ENCODE measurements at regions not wholly inside any gene's neighbourhood (a gene's known extent, or its start where the extent isn't known, plus 50 kb on each side); places are given as distances from the start of the nearest gene placed in this dataset.

- BruUV-seq (replicated peaks) = no TSS peak
- Histone ChIP-seq H3K4me1 (ENCODE audit: insufficient read depth, low read length) (no peaks in the 10 kb centered on the region), H3K27me3 (ENCODE audit: control insufficient read depth in 1 of 2, insufficient read depth in 2 of 2, low read length in 2 of 2) (no peaks in the 10 kb centered on the region)
Observed at GRCh38 chr14:59038746-59039145, 149.7 kb upstream of the DAAM1 start.

GRCh38 chr14:59041308-59041707 lies 147.2 kb upstream of the DAAM1 start:
- peak; percentile 41; the same call in 1 of the 2 replicates for TF ChIP-seq CREB1 (IDR thresholded peaks at IDR 0.05)
- no peak for TF ChIP-seq CREB1 (CRISPR knock-in tag; IDR thresholded peaks at IDR 0.05)
- peak; percentile 86 for TF ChIP-seq ATF7 (IDR thresholded peaks at IDR 0.05)
- no peak for TF ChIP-seq ATF7 (CRISPR knock-in tag; IDR thresholded peaks at IDR 0.05)
- no peak for TF ChIP-seq ZNF816 (CRISPR knock-in tag; IDR thresholded peaks at IDR 0.05; ENCODE audit: borderline replicate concordance)
- TF ChIP-seq ZNF724P (CRISPR knock-in tag; IDR thresholded peaks at IDR 0.05; ENCODE audit: borderline replicate concordance) = no peak
- Histone ChIP-seq H3K36me3 (replicated peaks in 1 of 2; ENCODE audit: control insufficient read depth in 1 of 2, insufficient read depth in 2 of 2, low read length in 2 of 2) (no peaks in the 10 kb centered on the region), H3K79me2 (ENCODE audit: insufficient read depth, low read length) (no peaks in the 10 kb centered on the region), H4K20me1 (ENCODE audit: insufficient read depth, low read length) (no peaks in the 10 kb centered on the region), H3K27ac (ENCODE audit: extremely low read length, insufficient read depth, low read length) (no peak overlapping the region), H3K4me2 (ENCODE audit: low read depth, low read length) (no peak overlapping the region), H3K4me1 (ENCODE audit: insufficient read depth, low read length) (no peaks in the 10 kb centered on the region), H3K9ac (ENCODE audit: insufficient read depth, low read depth, low read length) (no peak overlapping the region), H3K4me3 (replicated peaks in 1 of 3; ENCODE audit: insufficient read depth in 1 of 3, low read depth in 2 of 3, low read length in 3 of 3) (no peak overlapping the region), H3K9me3 (ENCODE audit: low read length) (no peaks in the 10 kb centered on the region), H3K27me3 (ENCODE audit: control insufficient read depth in 1 of 2, insufficient read depth in 2 of 2, low read length in 2 of 2) (no peaks in the 10 kb centered on the region), H2AFZ (ENCODE audit: low read length) (no peak overlapping the region)
- CTCF ChIA-PET (ENCODE audit: low intra/inter-chr PET ratio, low total read pairs) = no interaction called here
- ATAC-seq (no peak), DNase-seq (ENCODE audit: low spot score) (no peak), FAIRE-seq (no peak)
- POLR2A ChIA-PET = no interaction called here
- in situ Hi-C loops (cut with HindIII; ENCODE audit: extremely low pct_ligation_motif_present, low pct_unique_long_range_greater_than_20kb) (no loop called here), intact Hi-C loops (cut with micrococcal nuclease; ENCODE audit: unreplicated experiment) (no loop called here)
- WGBS (ENCODE audit: low lambda C conversion rate) = 3% methylated on average over 3 of the region's 3 CpGs
- BruUV-seq (replicated peaks) = no TSS peak

More at GRCh38 chr14:59038746-59039145, 149.7 kb upstream of the DAAM1 start:
- Histone ChIP-seq H3K4me3 (replicated peaks in 1 of 3; ENCODE audit: insufficient read depth in 1 of 3, low read depth in 2 of 3, low read length in 3 of 3) (no peak overlapping the region), H3K79me2 (ENCODE audit: insufficient read depth, low read length) (no peaks in the 10 kb centered on the region), H2AFZ (ENCODE audit: low read length) (no peak overlapping the region), H3K9me3 (ENCODE audit: low read length) (no peaks in the 10 kb centered on the region), H4K20me1 (ENCODE audit: insufficient read depth, low read length) (no peaks in the 10 kb centered on the region), H3K27ac (ENCODE audit: extremely low read length, insufficient read depth, low read length) (no peak overlapping the region), H3K4me2 (ENCODE audit: low read depth, low read length) (no peak overlapping the region), H3K36me3 (replicated peaks in 1 of 2; ENCODE audit: control insufficient read depth in 1 of 2, insufficient read depth in 2 of 2, low read length in 2 of 2) (no peaks in the 10 kb centered on the region), H3K9ac (ENCODE audit: insufficient read depth, low read depth, low read length) (no peak overlapping the region)
- ChIA-PET POLR2A (no interaction called here), CTCF (ENCODE audit: low intra/inter-chr PET ratio, low total read pairs) (no interaction called here)
- no peak for ATAC-seq
- in situ Hi-C loops (cut with HindIII; ENCODE audit: extremely low pct_ligation_motif_present, low pct_unique_long_range_greater_than_20kb) (no loop called here), intact Hi-C loops (cut with micrococcal nuclease; ENCODE audit: unreplicated experiment) (no loop called here)
- no peak for DNase-seq (ENCODE audit: low spot score)
- WGBS (ENCODE audit: low lambda C conversion rate) = 39% methylated on average over 4 of the region's 4 CpGs
- no peak for FAIRE-seq
- no peak for TF ChIP-seq ZBTB46 (CRISPR knock-in tag; IDR thresholded peaks at IDR 0.05; ENCODE audit: borderline replicate concordance)
- TF ChIP-seq MEIS1 (CRISPR knock-in tag; IDR thresholded peaks at IDR 0.05; ENCODE audit: borderline replicate concordance) = no peak
- TF ChIP-seq ZNF746 (CRISPR knock-in tag; IDR thresholded peaks at IDR 0.05) = no peak

All from HepG2 (cell line).